ENCODE measurements at regions not wholly inside any gene's neighbourhood (a gene's known extent, or its start where the extent isn't known, plus 50 kb on each side); places are given as distances from the start of the nearest gene placed in this dataset.

DNA sequence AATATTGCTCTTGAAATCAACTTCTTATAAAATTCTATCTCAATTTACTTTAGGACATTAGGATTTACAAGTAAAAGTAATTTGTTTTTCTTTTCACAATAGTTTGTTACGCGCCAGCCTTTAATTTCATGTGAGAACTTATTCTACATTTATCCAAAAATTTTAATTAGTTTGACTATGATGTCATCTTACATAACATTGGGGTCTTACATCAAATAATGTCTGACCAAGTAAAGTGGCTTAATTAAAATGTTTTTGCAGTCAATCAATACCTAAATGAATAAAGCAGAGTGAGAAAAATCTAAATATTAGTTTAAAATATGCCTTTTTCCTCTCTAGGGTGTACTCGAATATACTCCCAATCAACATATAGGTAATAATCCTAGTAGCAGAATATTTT lies 666.2 kb upstream of the FBXO33 start:
- Histone ChIP-seq H3K36me3 (ENCODE audit: control insufficient read depth in 1 of 2, insufficient read depth in 2 of 2, low read length in 2 of 2) (no peaks in the 10 kb centered on the region), H3K4me1 (ENCODE audit: control insufficient read depth in 1 of 2, insufficient read depth in 2 of 2, low read length in 2 of 2) (no peaks in the 10 kb centered on the region), H3K27me3 (ENCODE audit: insufficient read depth, low read length) (no peaks in the 10 kb centered on the region), H3K9me2 (ENCODE audit: insufficient read depth) (no peaks in the 10 kb centered on the region), H3K4me2 (ENCODE audit: low read length) (no peak overlapping the region), H3K9ac (ENCODE audit: low read length) (no peak overlapping the region), H3K79me2 (ENCODE audit: insufficient read depth, low read length) (no peaks in the 10 kb centered on the region), H4K20me1 (ENCODE audit: insufficient read depth) (no peaks in the 10 kb centered on the region), H3K9me3 (ENCODE audit: control insufficient read depth in 1 of 2, insufficient read depth in 1 of 2, low read depth in 1 of 2, low read length in 2 of 2) (no peaks in the 10 kb centered on the region), H2AFZ (ENCODE audit: low read depth, low read length, poor library complexity, severe bottlenecking) (no peak overlapping the region), H3K27ac (ENCODE audit: low read depth, low read length) (no peak overlapping the region), H3K4me3 (replicated peaks in 1 of 2; ENCODE audit: low read depth in 1 of 2, low read length in 2 of 2) (no peak overlapping the region)
- ChIA-PET RAD21 (ENCODE audit: low non-redundant PET in 1 of 2, low total read pairs in 2 of 2, uncharacterized antibody in 2 of 2, unreplicated experiment in 2 of 2) (no interaction called here), POLR2A (no interaction called here), CTCF (no interaction called here)
- ATAC-seq (no peak), DNase-seq (ENCODE audit: low read depth, low spot score) (no peak)
- BruUV-seq (replicated peaks): no TSS peak
- no peak for TF ChIP-seq JUND (IDR thresholded peaks at IDR 0.05)
- no peak for TF ChIP-seq FOSL1 (IDR thresholded peaks at IDR 0.05; ENCODE audit: low read depth)
- TF ChIP-seq, protein P1, sequence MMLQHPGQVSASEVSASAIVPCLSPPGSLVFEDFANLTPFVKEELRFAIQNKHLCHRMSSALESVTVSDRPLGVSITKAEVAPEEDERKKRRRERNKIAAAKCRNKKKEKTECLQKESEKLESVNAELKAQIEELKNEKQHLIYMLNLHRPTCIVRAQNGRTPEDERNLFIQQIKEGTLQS (IDR thresholded peaks at IDR 0.05): no peak
- TF ChIP-seq, protein P2, sequence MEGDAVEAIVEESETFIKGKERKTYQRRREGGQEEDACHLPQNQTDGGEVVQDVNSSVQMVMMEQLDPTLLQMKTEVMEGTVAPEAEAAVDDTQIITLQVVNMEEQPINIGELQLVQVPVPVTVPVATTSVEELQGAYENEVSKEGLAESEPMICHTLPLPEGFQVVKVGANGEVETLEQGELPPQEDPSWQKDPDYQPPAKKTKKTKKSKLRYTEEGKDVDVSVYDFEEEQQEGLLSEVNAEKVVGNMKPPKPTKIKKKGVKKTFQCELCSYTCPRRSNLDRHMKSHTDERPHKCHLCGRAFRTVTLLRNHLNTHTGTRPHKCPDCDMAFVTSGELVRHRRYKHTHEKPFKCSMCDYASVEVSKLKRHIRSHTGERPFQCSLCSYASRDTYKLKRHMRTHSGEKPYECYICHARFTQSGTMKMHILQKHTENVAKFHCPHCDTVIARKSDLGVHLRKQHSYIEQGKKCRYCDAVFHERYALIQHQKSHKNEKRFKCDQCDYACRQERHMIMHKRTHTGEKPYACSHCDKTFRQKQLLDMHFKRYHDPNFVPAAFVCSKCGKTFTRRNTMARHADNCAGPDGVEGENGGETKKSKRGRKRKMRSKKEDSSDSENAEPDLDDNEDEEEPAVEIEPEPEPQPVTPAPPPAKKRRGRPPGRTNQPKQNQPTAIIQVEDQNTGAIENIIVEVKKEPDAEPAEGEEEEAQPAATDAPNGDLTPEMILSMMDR (IDR thresholded peaks at IDR 0.05 in 2 of 3, conservative IDR thresholded peaks at IDR 0.05 in 1 of 3; ENCODE audit: borderline replicate concordance in 1 of 3, insufficient read depth in 1 of 3, low read depth in 2 of 3, low read length in 2 of 3): no peak
- no peak for TF ChIP-seq EZH2 (IDR thresholded peaks at IDR 0.05)
- TF ChIP-seq SP1 (IDR thresholded peaks at IDR 0.05; ENCODE audit: low read depth): no peak
- no peak for TF ChIP-seq EGR1 (IDR thresholded peaks at IDR 0.05; ENCODE audit: low read depth)
- TF ChIP-seq CEBPB (IDR thresholded peaks at IDR 0.05; ENCODE audit: low read depth): no peak
- TF ChIP-seq ZFX (IDR thresholded peaks at IDR 0.05): no peak
- TF ChIP-seq POLR2A (IDR thresholded peaks at IDR 0.05; ENCODE audit: borderline replicate concordance, extremely low read depth, insufficient read depth, insufficient read length): no peak
- no peak for TF ChIP-seq ELF1 (IDR thresholded peaks at IDR 0.05; ENCODE audit: borderline replicate concordance, low read depth)
- TF ChIP-seq RAD21 (IDR thresholded peaks at IDR 0.05; ENCODE audit: low read depth): no peak
- TF ChIP-seq SIN3A (IDR thresholded peaks at IDR 0.05; ENCODE audit: low read depth): no peak
- TF ChIP-seq, protein P3, sequence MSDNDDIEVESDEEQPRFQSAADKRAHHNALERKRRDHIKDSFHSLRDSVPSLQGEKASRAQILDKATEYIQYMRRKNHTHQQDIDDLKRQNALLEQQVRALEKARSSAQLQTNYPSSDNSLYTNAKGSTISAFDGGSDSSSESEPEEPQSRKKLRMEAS (IDR thresholded peaks at IDR 0.05): no peak
- TF ChIP-seq, protein P4, sequence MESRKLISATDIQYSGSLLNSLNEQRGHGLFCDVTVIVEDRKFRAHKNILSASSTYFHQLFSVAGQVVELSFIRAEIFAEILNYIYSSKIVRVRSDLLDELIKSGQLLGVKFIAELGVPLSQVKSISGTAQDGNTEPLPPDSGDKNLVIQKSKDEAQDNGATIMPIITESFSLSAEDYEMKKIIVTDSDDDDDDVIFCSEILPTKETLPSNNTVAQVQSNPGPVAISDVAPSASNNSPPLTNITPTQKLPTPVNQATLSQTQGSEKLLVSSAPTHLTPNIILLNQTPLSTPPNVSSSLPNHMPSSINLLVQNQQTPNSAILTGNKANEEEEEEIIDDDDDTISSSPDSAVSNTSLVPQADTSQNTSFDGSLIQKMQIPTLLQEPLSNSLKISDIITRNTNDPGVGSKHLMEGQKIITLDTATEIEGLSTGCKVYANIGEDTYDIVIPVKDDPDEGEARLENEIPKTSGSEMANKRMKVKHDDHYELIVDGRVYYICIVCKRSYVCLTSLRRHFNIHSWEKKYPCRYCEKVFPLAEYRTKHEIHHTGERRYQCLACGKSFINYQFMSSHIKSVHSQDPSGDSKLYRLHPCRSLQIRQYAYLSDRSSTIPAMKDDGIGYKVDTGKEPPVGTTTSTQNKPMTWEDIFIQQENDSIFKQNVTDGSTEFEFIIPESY (IDR thresholded peaks at IDR 0.05; ENCODE audit: extremely low read depth, insufficient replicate concordance, low read length): no peak
- TF ChIP-seq ZNF274 (IDR thresholded peaks at IDR 0.05; ENCODE audit: low read depth, low read length): no peak
- no peak for TF ChIP-seq SRF (IDR thresholded peaks at IDR 0.05; ENCODE audit: low read depth)
- TF ChIP-seq CBX3 (IDR thresholded peaks at IDR 0.05; ENCODE audit: low read depth): no peak
- no peak for TF ChIP-seq TCF7L2 (IDR thresholded peaks at IDR 0.05; ENCODE audit: borderline replicate concordance, extremely low read depth, insufficient read depth, insufficient read length)
- intact Hi-C loops (cut with micrococcal nuclease): no loop called here
